ENCODE measurements at regions not wholly inside any gene's neighbourhood (a gene's known extent, or its start where the extent isn't known, plus 50 kb on each side); places are given as distances from the start of the nearest gene placed in this dataset.

GRCh38 chr12:90246688-90247087, 538.0 kb upstream of the ATP2B1 start:
- no peak for TF ChIP-seq CTCF (IDR thresholded peaks at IDR 0.05; ENCODE audit: insufficient read depth, low read depth, low read length, missing control alignments)
- DNase-seq (ENCODE audit: low read depth) = no peak
- no peak overlapping the region for H3K4me3 ChIP-seq (ENCODE audit: low read length)

GRCh38 chr12:90245391-90245790, 536.8 kb upstream of the ATP2B1 start:
- no peak for DNase-seq (ENCODE audit: low read depth)
- TF ChIP-seq CTCF (IDR thresholded peaks at IDR 0.05; ENCODE audit: insufficient read depth, low read depth, low read length, missing control alignments) = no peak
- no peak overlapping the region for H3K4me3 ChIP-seq (ENCODE audit: low read length)

GRCh38 chr12:90244232-90244631, 535.6 kb upstream of the ATP2B1 start:
- no peak overlapping the region for H3K4me3 ChIP-seq (ENCODE audit: low read length)
- TF ChIP-seq CTCF (IDR thresholded peaks at IDR 0.05; ENCODE audit: insufficient read depth, low read depth, low read length, missing control alignments) = no peak
- no peak for DNase-seq (ENCODE audit: low read depth)

GRCh38 chr12:90243211-90243610, 534.6 kb upstream of the ATP2B1 start:
- DNase-seq (ENCODE audit: low read depth) = no peak
- TF ChIP-seq CTCF (IDR thresholded peaks at IDR 0.05; ENCODE audit: insufficient read depth, low read depth, low read length, missing control alignments) = no peak
- no peak overlapping the region for H3K4me3 ChIP-seq (ENCODE audit: low read length)

- H3K4me3 ChIP-seq (ENCODE audit: low read length) = no peak overlapping the region
These were observed 531.2 kb upstream of the ATP2B1 start for GRCh38 chr12:90239732-90240260.

GRCh38 chr12:90238663-90239271, 530.1 kb upstream of the ATP2B1 start:
- no peak for DNase-seq (ENCODE audit: low read depth)
- TF ChIP-seq CTCF (IDR thresholded peaks at IDR 0.05; ENCODE audit: insufficient read depth, low read depth, low read length, missing control alignments) = no peak
- no peak overlapping the region for H3K4me3 ChIP-seq (ENCODE audit: low read length)

More at GRCh38 chr12:90239732-90240260, 531.2 kb upstream of the ATP2B1 start:
- DNase-seq (ENCODE audit: low read depth) = no peak
- TF ChIP-seq CTCF (IDR thresholded peaks at IDR 0.05; ENCODE audit: insufficient read depth, low read depth, low read length, missing control alignments) = no peak

- no peak for TF ChIP-seq CTCF (IDR thresholded peaks at IDR 0.05; ENCODE audit: insufficient read depth, low read depth, low read length, missing control alignments)
- DNase-seq (ENCODE audit: low read depth) = no peak
- H3K4me3 ChIP-seq (ENCODE audit: low read length) = no peak overlapping the region
These were observed 529.2 kb upstream of the ATP2B1 start for GRCh38 chr12:90237841-90238240.
